Stimulated activated CD4-positive, alpha-beta T cell treated with anti-CD3 and anti-CD28 coated beads, Interleukin-12 subunit alpha, Interleukin-12 subunit beta, amount 100 ng/mL, for 24 hours (primary cell): ENCODE measurements at regions not wholly inside any gene's neighbourhood (a gene's known extent, or its start where the extent isn't known, plus 50 kb on each side); places are given as distances from the start of the nearest gene placed in this dataset.

Experiments used
- DNase-seq, 2 experiments: peaks; one replicate each; pipeline ENCODE4 v3.0.0-alpha.2; 2020; ENCODE audit warnings: low read depth in 2 of 2

GRCh38 chr6:140601021-140601808 lies 1226.8 kb upstream of the CITED2 start:
- DNase-seq = no peak

- no peak for DNase-seq
These were observed 1225.5 kb upstream of the CITED2 start for GRCh38 chr6:140599916-140600315.

- no peak for DNase-seq
These were observed 1222.7 kb upstream of the CITED2 start for GRCh38 chr6:140597181-140597580.

- DNase-seq = no peak
These were observed 1220.3 kb upstream of the CITED2 start for GRCh38 chr6:140594806-140595128.

- no peak for DNase-seq
These were observed 1218.4 kb upstream of the CITED2 start for GRCh38 chr6:140592877-140593276.

- no peak for DNase-seq
These were observed 1216.2 kb upstream of the CITED2 start for GRCh38 chr6:140590641-140591040.

- DNase-seq = no peak
These were observed 1212.1 kb upstream of the CITED2 start for GRCh38 chr6:140586426-140587061.

GRCh38 chr6:140581601-140582000 lies 1207.2 kb upstream of the CITED2 start:
- no peak for DNase-seq

- no peak for DNase-seq
These were observed 1205.5 kb upstream of the CITED2 start for GRCh38 chr6:140579918-140580317.

GRCh38 chr6:140576004-140576555 lies 1201.6 kb upstream of the CITED2 start:
- DNase-seq = no peak

- DNase-seq = no peak
These were observed 1198.4 kb upstream of the CITED2 start for GRCh38 chr6:140572867-140573266.

- DNase-seq = no peak
These were observed 1197.7 kb upstream of the CITED2 start for GRCh38 chr6:140572129-140572528.

GRCh38 chr6:140571145-140571544 lies 1196.7 kb upstream of the CITED2 start:
- DNase-seq = no peak

- DNase-seq = no peak
These were observed 1193.0 kb upstream of the CITED2 start for GRCh38 chr6:140567466-140567865.

GRCh38 chr6:140566781-140567277 lies 1192.4 kb upstream of the CITED2 start:
- no peak for DNase-seq

- no peak for DNase-seq
These were observed 1189.3 kb upstream of the CITED2 start for GRCh38 chr6:140563728-140564127.

GRCh38 chr6:140561701-140562100 lies 1187.3 kb upstream of the CITED2 start:
- no peak for DNase-seq

GRCh38 chr6:140560671-140561070 lies 1186.2 kb upstream of the CITED2 start:
- DNase-seq = no peak

- DNase-seq = no peak
These were observed 1185.0 kb upstream of the CITED2 start for GRCh38 chr6:140559458-140559857.

GRCh38 chr6:140554421-140554820 lies 1180.0 kb upstream of the CITED2 start:
- no peak for DNase-seq

GRCh38 chr6:140548366-140548765 lies 1173.9 kb upstream of the CITED2 start:
- no peak for DNase-seq

GRCh38 chr6:140546640-140547039 lies 1172.2 kb upstream of the CITED2 start:
- DNase-seq = no peak

GRCh38 chr6:140544431-140544830 lies 1170.0 kb upstream of the CITED2 start:
- DNase-seq = no peak
